Body of pancreas (tissue), 4 donors: ENCODE measurements at regions not wholly inside any gene's neighbourhood (a gene's known extent, or its start where the extent isn't known, plus 50 kb on each side); places are given as distances from the start of the nearest gene placed in this dataset.

Source experiments
- ATAC-seq: fragments of 150-250 bp; one replicate; pipeline ENCODE4 v1.9.1; 2016
- DNase-seq, 4 donors: peaks; one replicate each; pipeline ENCODE4 v3.0.0-alpha.2; 2019
- H3K27ac ChIP-seq, 4 donors: fragments of 200-600 bp; sonication (generic); 1 replicate in 3 of 4; 2 replicates in 1 of 4; pipeline versions ENCODE4 v1.5.1 to v1.6.1; 2016 to 2019; ENCODE audit warnings: mild to moderate bottlenecking in 1 of 4, mixed read lengths in 1 of 4, moderate library complexity in 1 of 4
- H3K27me3 ChIP-seq, 2 donors: fragments of 200-600 bp; sonication (generic); one replicate each; pipeline ENCODE4 v1.6.0; 2016; ENCODE audit warnings: mild to moderate bottlenecking in 1 of 2
- H3K36me3 ChIP-seq, 2 donors: fragments of 200-600 bp; sonication (generic); replicated peaks in 1 of 2; 2 replicates each; pipeline ENCODE4 v1.5.1; 2016; ENCODE audit warnings: low read depth in 2 of 2; ENCODE audit not compliant: insufficient read depth in 1 of 2
- H3K4me1 ChIP-seq: fragments of 200-600 bp; sonication (generic); one replicate; pipeline ENCODE4 v1.6.0; 2016
- H3K4me3 ChIP-seq, 2 donors: fragments of 200-600 bp; sonication (generic); 1 replicate in 1 of 2; 2 replicates in 1 of 2; pipeline ENCODE4 v1.5.1; 2016 to 2019
- H3K9me3 ChIP-seq, 3 donors: fragments of 200-600 bp; sonication (generic); 1 replicate in 2 of 3; 2 replicates in 1 of 3; pipeline ENCODE4 v1.5.1; 2016
- CTCF ChIP-seq, 7 experiments: fragments of 450-650 bp in 4 of 7; fragments of 200-600 bp in 3 of 7; sonication (generic) in 3 of 7; IDR thresholded peaks; one replicate each; pipeline ENCODE4 v1.5.1; 2016 to 2019; ENCODE audit warnings: antibody characterized with exemption in 7 of 7
- POLR2A ChIP-seq, 3 donors: fragments of 450-650 bp; IDR thresholded peaks; one replicate each; pipeline ENCODE4 v1.6.1; 2016; ENCODE audit warnings: antibody characterized with exemption in 3 of 3, mild to moderate bottlenecking in 2 of 3
- WGBS, 2 donors: methylation state at CpG; one replicate each; pipeline ENCODE4 v1.1.5; 2017; 5-methylcytosine and 5-hydroxymethylcytosine counted together
- intact Hi-C: fragments of 100-400 bp; cut with DNase I; formaldehyde crosslinking; loops from one replicate; pipeline ENCODE4 v1.15.1; 2023

- Histone ChIP-seq H3K4me1 (no peaks in the 10 kb centered on the region), H3K36me3 (no peaks in the 10 kb centered on the region), H3K27ac (no peak overlapping the region), H3K27me3 (no peaks in the 10 kb centered on the region), H3K4me3 (no peak overlapping the region), H3K9me3 (no peaks in the 10 kb centered on the region)
- intact Hi-C loops: no loop called here
- DNase-seq: no peak
- no peak for ATAC-seq
- TF ChIP-seq POLR2A (IDR thresholded peaks at IDR 0.05): no peak
- TF ChIP-seq CTCF (IDR thresholded peaks at IDR 0.05): no peak
These were observed 233.5 kb upstream of the DCBLD2 start for GRCh38 chr3:99134986-99135385.

GRCh38 chr3:99131876-99132275 is 230.4 kb upstream of the DCBLD2 start:
- Histone ChIP-seq H3K36me3 (no peaks in the 10 kb centered on the region), H3K9me3 (no peaks in the 10 kb centered on the region), H3K27me3 (no peaks in the 10 kb centered on the region), H3K4me3 (no peak overlapping the region), H3K4me1 (no peaks in the 10 kb centered on the region), H3K27ac (no peak overlapping the region)
- DNase-seq: no peak
- intact Hi-C loops: no loop called here
- ATAC-seq: no peak
- no peak for TF ChIP-seq CTCF (IDR thresholded peaks at IDR 0.05)
- no peak for TF ChIP-seq POLR2A (IDR thresholded peaks at IDR 0.05)

- intact Hi-C loops: no loop called here
- Histone ChIP-seq H3K9me3 (no peaks in the 10 kb centered on the region), H3K4me3 (no peak overlapping the region), H3K4me1 (no peaks in the 10 kb centered on the region), H3K36me3 (no peaks in the 10 kb centered on the region), H3K27me3 (no peaks in the 10 kb centered on the region), H3K27ac (no peak overlapping the region)
- peak; percentile 45 for ATAC-seq
- peak in 1 of 4 donors; percentile 19 for DNase-seq
- TF ChIP-seq CTCF (IDR thresholded peaks at IDR 0.05): no peak
- TF ChIP-seq POLR2A (IDR thresholded peaks at IDR 0.05): no peak
- WGBS, 2 donors: 46 to 56% methylated on average over 4 of the region's 4 CpGs
These were observed 227.4 kb upstream of the DCBLD2 start for GRCh38 chr3:99128725-99129505.

- Histone ChIP-seq H3K9me3 (no peaks in the 10 kb centered on the region), H3K27me3 (no peaks in the 10 kb centered on the region), H3K36me3 (no peaks in the 10 kb centered on the region), H3K27ac (no peak overlapping the region), H3K4me1 (no peaks in the 10 kb centered on the region), H3K4me3 (no peak overlapping the region)
- ATAC-seq (no peak), DNase-seq (no peak)
- TF ChIP-seq POLR2A (IDR thresholded peaks at IDR 0.05) (no peak), CTCF (IDR thresholded peaks at IDR 0.05) (no peak)
- 51% methylated on average over 2 of the region's 2 CpGs for WGBS, 2 donors
- intact Hi-C loops: no loop called here
These were observed 226.7 kb upstream of the DCBLD2 start for GRCh38 chr3:99128235-99128634.

GRCh38 chr3:99126316-99126715 is 224.8 kb upstream of the DCBLD2 start:
- intact Hi-C loops: no loop called here
- 48 to 57% methylated on average over 1 of the region's 1 CpG for WGBS, 2 donors

More at GRCh38 chr3:99126316-99126715, 224.8 kb upstream of the DCBLD2 start:
- TF ChIP-seq CTCF (IDR thresholded peaks at IDR 0.05): no peak
- no peak for TF ChIP-seq POLR2A (IDR thresholded peaks at IDR 0.05)
- ATAC-seq (no peak), DNase-seq (no peak)
- Histone ChIP-seq H3K36me3 (no peaks in the 10 kb centered on the region), H3K4me1 (no peaks in the 10 kb centered on the region), H3K9me3 (no peaks in the 10 kb centered on the region), H3K4me3 (no peak overlapping the region), H3K27me3 (no peaks in the 10 kb centered on the region), H3K27ac (no peak overlapping the region)
